ENCODE measurements at regions not wholly inside any gene's neighbourhood (a gene's known extent, or its start where the extent isn't known, plus 50 kb on each side); places are given as distances from the start of the nearest gene placed in this dataset.
"Not testable (repeated sequence)": the region's sequence is repeated elsewhere in the genome, so short reads cannot be mapped to it uniquely, and the experiment has no call there.

DNA sequence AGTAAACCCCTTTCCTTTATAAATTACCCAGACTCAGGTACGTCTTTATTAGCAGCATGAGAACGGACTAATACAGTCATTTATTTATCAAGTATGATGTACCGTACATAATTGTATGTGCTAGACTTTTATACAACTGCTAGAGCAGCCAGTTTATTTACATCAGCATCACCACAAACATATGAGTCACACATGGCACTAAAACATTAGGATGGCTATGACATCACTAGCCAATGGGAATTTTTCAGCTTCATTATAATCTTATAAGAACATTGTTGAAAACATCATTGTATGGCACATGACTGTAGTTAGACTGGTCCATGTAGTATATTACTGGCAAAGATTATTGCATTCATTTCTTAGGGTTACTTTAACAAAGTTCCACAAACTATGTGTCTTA is 121.7 kb downstream of the ZMAT3 start:
- TF ChIP-seq, protein P1, sequence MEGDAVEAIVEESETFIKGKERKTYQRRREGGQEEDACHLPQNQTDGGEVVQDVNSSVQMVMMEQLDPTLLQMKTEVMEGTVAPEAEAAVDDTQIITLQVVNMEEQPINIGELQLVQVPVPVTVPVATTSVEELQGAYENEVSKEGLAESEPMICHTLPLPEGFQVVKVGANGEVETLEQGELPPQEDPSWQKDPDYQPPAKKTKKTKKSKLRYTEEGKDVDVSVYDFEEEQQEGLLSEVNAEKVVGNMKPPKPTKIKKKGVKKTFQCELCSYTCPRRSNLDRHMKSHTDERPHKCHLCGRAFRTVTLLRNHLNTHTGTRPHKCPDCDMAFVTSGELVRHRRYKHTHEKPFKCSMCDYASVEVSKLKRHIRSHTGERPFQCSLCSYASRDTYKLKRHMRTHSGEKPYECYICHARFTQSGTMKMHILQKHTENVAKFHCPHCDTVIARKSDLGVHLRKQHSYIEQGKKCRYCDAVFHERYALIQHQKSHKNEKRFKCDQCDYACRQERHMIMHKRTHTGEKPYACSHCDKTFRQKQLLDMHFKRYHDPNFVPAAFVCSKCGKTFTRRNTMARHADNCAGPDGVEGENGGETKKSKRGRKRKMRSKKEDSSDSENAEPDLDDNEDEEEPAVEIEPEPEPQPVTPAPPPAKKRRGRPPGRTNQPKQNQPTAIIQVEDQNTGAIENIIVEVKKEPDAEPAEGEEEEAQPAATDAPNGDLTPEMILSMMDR (IDR thresholded peaks at IDR 0.05; ENCODE audit: control insufficient read depth, insufficient read depth, low read depth, low read length, missing control alignments), result no peak
- no peak overlapping the region for H3K4me3 ChIP-seq (ENCODE audit: control insufficient read depth, low read depth, low read length)
- DNase-seq (ENCODE audit: low read depth), result no peak

DNA sequence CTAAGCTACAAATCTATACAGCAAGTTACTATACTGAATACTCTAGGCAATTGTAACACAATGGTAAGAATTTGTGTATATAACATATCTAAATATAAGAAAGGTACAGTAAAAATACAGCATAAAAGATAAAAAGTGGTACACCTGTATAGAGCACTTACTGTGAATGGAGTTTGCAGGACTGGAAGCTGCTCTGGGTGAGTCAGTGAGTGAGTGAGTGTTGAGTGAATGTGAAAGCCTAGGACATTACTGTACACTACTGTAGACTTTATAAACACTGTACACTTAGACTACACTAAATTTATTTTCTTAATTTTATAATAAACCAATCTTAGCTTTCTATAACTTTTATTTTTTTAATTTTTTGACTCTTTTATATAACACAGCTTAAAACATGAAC is 123.1 kb downstream of the ZMAT3 start:
- no peak for DNase-seq (ENCODE audit: low read depth)
- H3K4me3 ChIP-seq (ENCODE audit: control insufficient read depth, low read depth, low read length), result no peak overlapping the region
- TF ChIP-seq, protein P1 (IDR thresholded peaks at IDR 0.05; ENCODE audit: control insufficient read depth, insufficient read depth, low read depth, low read length, missing control alignments), result no peak

DNA sequence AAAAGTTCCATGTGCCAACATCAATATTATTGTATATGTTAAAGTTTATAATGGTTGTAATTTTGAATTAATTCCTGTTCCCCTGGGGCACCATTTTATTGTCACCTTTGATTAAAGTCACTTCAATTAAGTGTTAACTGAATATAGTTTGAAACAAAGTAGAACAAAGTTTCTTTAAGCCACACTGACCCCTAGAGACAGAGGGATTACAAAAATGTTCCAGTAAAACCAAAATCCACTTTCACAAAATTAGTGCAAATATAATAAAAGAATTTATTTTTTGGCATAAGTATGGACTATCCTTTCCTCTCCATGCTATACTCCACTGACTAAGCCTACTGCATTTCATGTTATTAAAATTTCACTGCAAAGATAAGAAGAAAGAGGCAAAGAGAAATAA is 123.9 kb downstream of the ZMAT3 start:
- no peak for DNase-seq (ENCODE audit: low read depth)
- H3K4me3 ChIP-seq (ENCODE audit: control insufficient read depth, low read depth, low read length), result no peak overlapping the region
- TF ChIP-seq, protein P1 (IDR thresholded peaks at IDR 0.05; ENCODE audit: control insufficient read depth, insufficient read depth, low read depth, low read length, missing control alignments), result no peak

- not testable (repeated sequence) for DNase-seq (ENCODE audit: low read depth); H3K4me3 ChIP-seq (ENCODE audit: control insufficient read depth, low read depth, low read length)
Observed at GRCh38 chr3:178942261-178942660, 129.3 kb downstream of the ZMAT3 start.

GRCh38 chr3:178930116-178930515 is 141.5 kb downstream of the ZMAT3 start:
- no peak for DNase-seq (ENCODE audit: low read depth)
- TF ChIP-seq, protein P1 (IDR thresholded peaks at IDR 0.05; ENCODE audit: control insufficient read depth, insufficient read depth, low read depth, low read length, missing control alignments), result no peak
- H3K4me3 ChIP-seq (ENCODE audit: control insufficient read depth, low read depth, low read length), result no peak overlapping the region

DNA sequence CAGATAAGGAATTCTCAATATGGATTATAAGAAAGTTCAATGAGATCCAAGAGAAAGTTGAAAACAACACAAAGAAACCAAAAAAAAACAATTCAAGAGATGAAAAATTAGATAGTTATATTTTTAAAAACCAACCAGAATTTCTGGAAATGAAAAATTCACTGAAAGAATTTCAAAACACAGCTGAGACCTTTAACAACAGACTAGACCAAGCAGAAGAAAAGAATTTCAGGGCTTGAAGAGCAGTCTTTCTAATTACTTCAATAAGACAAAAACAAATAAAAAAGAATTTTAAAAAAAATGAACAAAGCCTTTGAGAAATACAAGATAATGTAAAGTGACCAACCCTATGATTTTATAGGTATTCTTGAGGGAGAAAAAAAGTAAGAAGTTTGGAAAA is 155.4 kb downstream of the ZMAT3 start:
- no peak overlapping the region for H3K4me3 ChIP-seq (ENCODE audit: control insufficient read depth, low read depth, low read length)
- TF ChIP-seq, protein P1 (IDR thresholded peaks at IDR 0.05; ENCODE audit: control insufficient read depth, insufficient read depth, low read depth, low read length, missing control alignments), result no peak
- DNase-seq (ENCODE audit: low read depth), result no peak

DNA sequence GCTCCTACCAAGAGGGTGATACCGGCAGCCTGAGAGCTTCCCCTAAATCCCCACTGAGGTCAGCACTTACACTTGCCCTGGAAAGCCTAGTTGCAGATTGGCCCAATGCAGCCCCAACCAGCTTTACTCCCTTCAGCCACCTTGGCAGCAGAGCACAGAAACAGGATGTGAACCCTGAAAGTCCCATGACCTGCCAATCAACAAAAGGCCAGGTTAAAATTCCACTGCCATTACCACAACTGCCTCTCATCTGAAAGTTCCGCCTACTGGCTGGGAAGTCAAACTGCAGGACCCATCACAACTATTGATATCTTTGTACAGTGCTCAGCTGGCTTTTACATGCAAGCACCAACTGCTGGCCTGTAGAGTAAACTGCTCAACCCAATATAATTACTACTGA is 156.2 kb downstream of the ZMAT3 start:
- DNase-seq (ENCODE audit: low read depth), result no peak
- TF ChIP-seq, protein P1 (IDR thresholded peaks at IDR 0.05; ENCODE audit: control insufficient read depth, insufficient read depth, low read depth, low read length, missing control alignments), result no peak
- no peak overlapping the region for H3K4me3 ChIP-seq (ENCODE audit: control insufficient read depth, low read depth, low read length)
